IgD-negative memory B cell (primary cell): ENCODE measurements at regions not wholly inside any gene's neighbourhood (a gene's known extent, or its start where the extent isn't known, plus 50 kb on each side); places are given as distances from the start of the nearest gene placed in this dataset.

ENCODE experiments used
- H3K27ac Mint-ChIP-seq, 3 donors: one replicate each; pipeline ENCODE4 v1.8.0; 2020 to 2022; ENCODE audit warnings: mild to moderate bottlenecking in 3 of 3, mixed read lengths in 3 of 3, moderate library complexity in 1 of 3
- H3K27me3 Mint-ChIP-seq: one replicate; pipeline ENCODE4 v1.8.0; 2021; ENCODE audit warnings: mixed read lengths
- H3K36me3 Mint-ChIP-seq: one replicate; pipeline ENCODE4 v1.8.0; 2020; ENCODE audit warnings: mild to moderate bottlenecking, mixed read lengths
- H3K4me1 Mint-ChIP-seq, 3 donors: one replicate each; pipeline ENCODE4 v1.8.0; 2020 to 2022; ENCODE audit warnings: mixed read lengths in 3 of 3, mild to moderate bottlenecking in 1 of 3
- H3K4me3 Mint-ChIP-seq, 4 donors: one replicate each; pipeline ENCODE4 v1.8.0; 2020 to 2022; ENCODE audit warnings: mild to moderate bottlenecking in 4 of 4, mixed read lengths in 4 of 4, moderate library complexity in 3 of 4
- H3K9me3 Mint-ChIP-seq, 3 donors: one replicate each; pipeline ENCODE4 v1.8.0; 2020 to 2021; ENCODE audit warnings: mixed read lengths in 3 of 3, mild to moderate bottlenecking in 1 of 3

DNA sequence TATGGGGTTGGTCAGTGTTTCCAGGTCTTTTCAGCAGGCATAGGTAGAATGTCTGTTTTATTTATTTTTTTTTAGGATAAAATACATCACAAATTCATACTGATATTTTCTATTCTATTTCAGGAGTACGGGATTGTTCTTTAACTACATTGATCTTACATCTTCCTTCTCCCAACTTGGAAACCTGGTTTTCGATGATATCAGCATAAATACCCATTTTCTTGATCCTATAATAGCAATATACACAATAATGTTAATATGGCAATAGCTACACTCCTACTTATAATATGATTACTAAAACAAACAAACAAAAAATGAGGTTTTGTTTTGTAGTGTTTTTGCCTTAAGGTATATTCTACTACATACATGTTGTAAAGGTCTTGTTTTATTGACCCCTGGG is 962.4 kb upstream of the GOT2 start:
- H3K4me3 Mint-ChIP-seq: no peak overlapping the region
- H3K4me1 Mint-ChIP-seq: peaks cover 0 to 2% (median 0%) of the 10 kb centered on the region in 3 donors
- no peaks in the 10 kb centered on the region for H3K27me3 Mint-ChIP-seq
- H3K9me3 Mint-ChIP-seq: peaks cover 2 to 7% (median 6%) of the 10 kb centered on the region in 3 donors
- no peak overlapping the region for H3K27ac Mint-ChIP-seq
- no peaks in the 10 kb centered on the region for H3K36me3 Mint-ChIP-seq

GRCh38 chr16:59690216-59690615 is 956.1 kb upstream of the GOT2 start:
- Mint-ChIP-seq H3K9me3 (peaks cover 0 to 9% (median 6%) of the 10 kb centered on the region in 3 donors), H3K27me3 (no peaks in the 10 kb centered on the region), H3K4me1 (peaks cover 0 to 2% (median 0%) of the 10 kb centered on the region in 3 donors), H3K4me3 (no peak overlapping the region), H3K36me3 (no peaks in the 10 kb centered on the region), H3K27ac (no peak overlapping the region)

GRCh38 chr16:59688006-59688405 is 953.9 kb upstream of the GOT2 start:
- H3K9me3 Mint-ChIP-seq: peaks cover 1 to 18% (median 6%) of the 10 kb centered on the region in 3 donors
- no peaks in the 10 kb centered on the region for H3K27me3 Mint-ChIP-seq
- no peak overlapping the region for H3K4me3 Mint-ChIP-seq
- H3K4me1 Mint-ChIP-seq: no peaks in the 10 kb centered on the region
- no peaks in the 10 kb centered on the region for H3K36me3 Mint-ChIP-seq
- H3K27ac Mint-ChIP-seq: no peak overlapping the region

- Mint-ChIP-seq H3K27ac (no peak overlapping the region), H3K27me3 (no peaks in the 10 kb centered on the region), H3K4me3 (no peak overlapping the region), H3K4me1 (no peaks in the 10 kb centered on the region), H3K36me3 (no peaks in the 10 kb centered on the region), H3K9me3 (peaks cover 3 to 15% (median 6%) of the 10 kb centered on the region in 3 donors)
Measured at GRCh38 chr16:59686405-59686804, 952.3 kb upstream of the GOT2 start.

- Mint-ChIP-seq H3K9me3 (peaks cover 3 to 12% (median 5%) of the 10 kb centered on the region in 3 donors), H3K36me3 (no peaks in the 10 kb centered on the region), H3K27me3 (no peaks in the 10 kb centered on the region), H3K27ac (no peak overlapping the region), H3K4me1 (no peaks in the 10 kb centered on the region), H3K4me3 (no peak overlapping the region)
Measured at GRCh38 chr16:59684911-59685310, 950.8 kb upstream of the GOT2 start.

DNA sequence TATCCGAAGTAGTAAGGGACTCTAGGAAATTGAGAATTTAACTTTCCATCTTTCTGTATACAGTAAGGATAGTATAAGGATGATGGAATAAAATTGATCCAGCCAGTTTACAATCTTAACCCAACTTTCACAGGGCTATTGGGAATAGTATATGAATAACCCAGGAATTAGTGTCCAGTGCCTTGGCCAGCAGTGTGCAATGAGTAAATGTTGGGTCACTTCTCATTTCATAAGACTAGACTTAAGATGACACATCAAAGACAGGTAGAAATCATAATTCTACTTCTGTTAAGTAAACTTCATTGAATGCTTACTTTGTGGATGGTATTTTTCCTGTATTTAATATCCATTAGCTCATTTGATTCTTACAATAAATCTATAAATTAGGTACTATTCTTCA is 949.6 kb upstream of the GOT2 start:
- Mint-ChIP-seq H3K4me3 (no peak overlapping the region), H3K27ac (no peak overlapping the region), H3K9me3 (peaks cover 4 to 12% (median 5%) of the 10 kb centered on the region in 3 donors), H3K36me3 (no peaks in the 10 kb centered on the region), H3K4me1 (no peaks in the 10 kb centered on the region), H3K27me3 (no peaks in the 10 kb centered on the region)

GRCh38 chr16:59665618-59666220 is 931.6 kb upstream of the GOT2 start:
- H3K4me3 Mint-ChIP-seq: no peak overlapping the region
- no peaks in the 10 kb centered on the region for H3K27me3 Mint-ChIP-seq
- no peaks in the 10 kb centered on the region for H3K4me1 Mint-ChIP-seq
- peaks cover 0 to 6% (median 1%) of the 10 kb centered on the region in 3 donors for H3K9me3 Mint-ChIP-seq
- no peaks in the 10 kb centered on the region for H3K36me3 Mint-ChIP-seq
- H3K27ac Mint-ChIP-seq: no peak overlapping the region

GRCh38 chr16:59658572-59658971 is 924.5 kb upstream of the GOT2 start:
- no peaks in the 10 kb centered on the region for H3K4me1 Mint-ChIP-seq
- no peaks in the 10 kb centered on the region for H3K36me3 Mint-ChIP-seq
- H3K4me3 Mint-ChIP-seq: no peak overlapping the region
- H3K9me3 Mint-ChIP-seq: peaks cover 0 to 18% (median 4%) of the 10 kb centered on the region in 3 donors
- no peak overlapping the region for H3K27ac Mint-ChIP-seq
- H3K27me3 Mint-ChIP-seq: no peaks in the 10 kb centered on the region

- Mint-ChIP-seq H3K4me1 (no peaks in the 10 kb centered on the region), H3K27ac (no peak overlapping the region), H3K36me3 (no peaks in the 10 kb centered on the region), H3K9me3 (peaks cover 2 to 28% (median 9%) of the 10 kb centered on the region in 3 donors), H3K4me3 (no peak overlapping the region), H3K27me3 (no peaks in the 10 kb centered on the region)
Measured at GRCh38 chr16:59655031-59655430, 920.9 kb upstream of the GOT2 start.

DNA sequence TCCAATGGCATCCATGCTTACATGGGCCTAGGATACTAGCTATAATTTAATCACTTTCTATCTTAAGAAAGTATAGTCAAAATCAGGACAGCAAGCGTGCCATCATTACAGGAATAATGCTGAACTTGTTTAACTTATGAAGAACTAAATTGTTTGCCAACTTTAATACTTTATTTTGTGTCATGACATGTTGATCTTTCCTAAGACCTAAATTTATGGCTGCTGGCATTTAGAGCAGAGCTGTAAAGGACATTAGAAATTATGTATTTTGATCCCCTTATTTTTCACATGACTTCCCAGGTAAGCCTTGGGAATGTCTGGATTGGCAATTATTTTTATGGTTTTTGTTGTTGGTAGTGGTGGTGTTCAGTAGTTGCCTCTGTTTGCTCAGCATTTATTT is 920.3 kb upstream of the GOT2 start:
- Mint-ChIP-seq H3K36me3 (no peaks in the 10 kb centered on the region), H3K4me1 (no peaks in the 10 kb centered on the region), H3K9me3 (peaks cover 2 to 28% (median 9%) of the 10 kb centered on the region in 3 donors), H3K27ac (no peak overlapping the region), H3K4me3 (no peak overlapping the region), H3K27me3 (no peaks in the 10 kb centered on the region)

GRCh38 chr16:59651662-59652061 is 917.5 kb upstream of the GOT2 start:
- H3K9me3 Mint-ChIP-seq: peaks cover 4 to 29% (median 4%) of the 10 kb centered on the region in 3 donors
- no peaks in the 10 kb centered on the region for H3K36me3 Mint-ChIP-seq
- no peaks in the 10 kb centered on the region for H3K4me1 Mint-ChIP-seq
- no peak overlapping the region for H3K27ac Mint-ChIP-seq
- H3K27me3 Mint-ChIP-seq: no peaks in the 10 kb centered on the region
- no peak overlapping the region for H3K4me3 Mint-ChIP-seq

- H3K36me3 Mint-ChIP-seq: no peaks in the 10 kb centered on the region
- H3K4me3 Mint-ChIP-seq: no peak overlapping the region
- H3K9me3 Mint-ChIP-seq: peaks cover 0 to 15% (median 3%) of the 10 kb centered on the region in 3 donors
Measured at GRCh38 chr16:59645194-59645593, 911.1 kb upstream of the GOT2 start.

DNA sequence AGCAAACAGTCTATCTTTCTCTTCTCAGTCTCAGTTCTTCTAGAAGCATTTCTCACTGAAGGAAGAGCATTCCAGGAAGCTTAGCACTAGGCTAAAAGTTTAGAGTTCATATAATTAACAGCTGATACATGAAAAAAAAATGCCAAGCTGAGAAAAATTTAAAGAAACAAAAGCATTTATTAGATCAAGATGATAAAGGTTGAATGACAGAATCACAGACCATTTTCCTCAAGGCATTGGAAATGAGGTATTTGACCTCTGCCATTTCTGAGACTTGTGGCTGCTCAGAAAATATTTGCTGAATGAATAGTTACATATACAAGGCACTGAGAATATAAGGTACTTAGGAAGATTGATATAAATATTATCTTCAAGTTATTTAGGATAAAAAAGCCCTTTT is 901.6 kb upstream of the GOT2 start:
- H3K36me3 Mint-ChIP-seq: no peaks in the 10 kb centered on the region
- peaks cover 2 to 10% (median 8%) of the 10 kb centered on the region in 3 donors for H3K9me3 Mint-ChIP-seq
- H3K27ac Mint-ChIP-seq: no peak overlapping the region
- no peak overlapping the region for H3K4me3 Mint-ChIP-seq
- H3K27me3 Mint-ChIP-seq: no peaks in the 10 kb centered on the region
- no peaks in the 10 kb centered on the region for H3K4me1 Mint-ChIP-seq

More at GRCh38 chr16:59645194-59645593, 911.1 kb upstream of the GOT2 start:
- no peaks in the 10 kb centered on the region for H3K4me1 Mint-ChIP-seq
- no peaks in the 10 kb centered on the region for H3K27me3 Mint-ChIP-seq
- no peak overlapping the region for H3K27ac Mint-ChIP-seq

DNA sequence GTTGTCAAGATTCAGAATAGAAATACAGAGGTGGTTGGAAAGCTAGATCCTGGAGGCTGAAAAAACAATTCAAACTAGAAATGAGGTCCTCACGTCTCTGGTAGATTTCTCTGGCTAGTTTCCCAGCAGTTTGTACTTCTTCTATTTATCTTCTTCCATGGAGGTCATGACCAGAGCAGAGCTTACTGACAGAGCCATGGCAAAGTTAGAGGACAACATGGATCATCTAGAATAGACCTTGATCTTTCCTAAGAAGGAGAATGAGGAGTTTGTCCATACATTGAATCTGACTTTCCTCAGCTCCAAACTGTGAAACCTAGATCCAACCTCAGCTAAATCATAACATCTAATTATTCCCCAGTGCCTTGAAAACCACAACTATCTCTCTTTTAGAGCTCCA is 900.8 kb upstream of the GOT2 start:
- H3K9me3 Mint-ChIP-seq: peaks cover 2 to 10% (median 8%) of the 10 kb centered on the region in 3 donors
- no peaks in the 10 kb centered on the region for H3K27me3 Mint-ChIP-seq
- no peak overlapping the region for H3K4me3 Mint-ChIP-seq
- H3K4me1 Mint-ChIP-seq: no peaks in the 10 kb centered on the region
- H3K27ac Mint-ChIP-seq: no peak overlapping the region
- H3K36me3 Mint-ChIP-seq: no peaks in the 10 kb centered on the region

DNA sequence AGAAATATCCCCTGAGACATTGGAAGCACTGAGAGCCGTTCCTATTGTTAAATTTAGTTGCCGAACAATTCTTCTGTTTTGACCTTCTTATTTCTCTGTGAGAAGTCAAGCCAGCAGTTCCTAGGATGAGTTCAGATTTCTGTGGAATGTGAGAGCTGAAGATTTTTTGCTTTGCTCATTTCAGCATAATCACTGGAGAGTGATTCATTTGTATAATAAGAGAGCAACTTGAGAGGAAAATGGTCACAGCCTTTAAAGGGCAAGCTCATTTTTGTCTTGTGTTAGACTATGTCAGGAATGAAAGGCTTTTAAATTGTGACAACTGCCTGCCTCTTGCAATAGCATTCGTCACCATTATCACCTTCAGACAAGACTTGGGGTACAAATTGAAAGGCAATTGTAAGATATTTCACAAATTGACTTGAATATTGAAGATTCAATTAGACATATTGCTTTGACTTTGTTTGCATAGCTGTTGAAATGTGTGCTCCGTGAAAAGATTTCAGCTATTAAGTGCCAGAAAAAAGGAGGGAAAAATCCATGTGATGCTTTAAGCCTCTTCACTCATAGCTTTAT is 900.0 kb upstream of the GOT2 start:
- Mint-ChIP-seq H3K27ac (no peak overlapping the region), H3K36me3 (no peaks in the 10 kb centered on the region), H3K27me3 (no peaks in the 10 kb centered on the region)

GRCh38 chr16:59632276-59632855 is 898.2 kb upstream of the GOT2 start:
- Mint-ChIP-seq H3K4me3 (no peak overlapping the region), H3K36me3 (no peaks in the 10 kb centered on the region), H3K27ac (no peak overlapping the region), H3K27me3 (no peaks in the 10 kb centered on the region), H3K9me3 (peaks cover 2 to 6% (median 5%) of the 10 kb centered on the region in 3 donors), H3K4me1 (no peaks in the 10 kb centered on the region)

More for the DNA sequence above, 900.0 kb upstream of the GOT2 start:
- H3K4me1 Mint-ChIP-seq: no peaks in the 10 kb centered on the region
- H3K9me3 Mint-ChIP-seq: peaks cover 2 to 10% (median 8%) of the 10 kb centered on the region in 3 donors
- H3K4me3 Mint-ChIP-seq: no peak overlapping the region
